A549 (cell line): ENCODE measurements at regions not wholly inside any gene's neighbourhood (a gene's known extent, or its start where the extent isn't known, plus 50 kb on each side); places are given as distances from the start of the nearest gene placed in this dataset.

Source experiments
- CEBPB ChIP-seq, 2 experiments: fragments of >200 bp in 1 of 2; sonication (Bioruptor Twin) in 1 of 2; formaldehyde crosslinking in 1 of 2; IDR thresholded peaks; 2 replicates each; pipeline ENCODE4 v1.6.1; 2012 to 2016
- CTCF ChIP-seq: fragments of >200 bp; sonication (Bioruptor Twin); formaldehyde crosslinking; IDR thresholded peaks from 3 replicates; pipeline ENCODE4 v1.5.1; 2016
- EP300 ChIP-seq, 2 experiments: fragments of >200 bp; sonication (Bioruptor Twin); formaldehyde crosslinking; IDR thresholded peaks; 2 replicates in 1 of 2; 3 replicates in 1 of 2; pipeline ENCODE4 v1.6.1; 2016 to 2017
- ESRRA ChIP-seq: fragments of 150-350 bp; IDR thresholded peaks from 2 replicates; pipeline ENCODE4 v1.6.1; 2014; ENCODE audit warnings: mild to moderate bottlenecking, low read length, borderline replicate concordance
- HMGXB4 ChIP-seq: fragments of 250-450 bp; sonication (Bioruptor Pico); IDR thresholded peaks from 2 replicates; pipeline ENCODE4 v1.5.0; 2021; ENCODE audit warnings: mild to moderate bottlenecking, moderate library complexity, borderline replicate concordance
- PBX3 ChIP-seq: IDR thresholded peaks from 2 replicates; pipeline ENCODE4 v1.6.1; 2012
- PHF8 ChIP-seq: fragments of 200-600 bp; sonication (generic); IDR thresholded peaks from 2 replicates; pipeline ENCODE4 v1.6.1; 2016; ENCODE audit warnings: low read depth, mild to moderate bottlenecking, antibody characterized with exemption, moderate library complexity, borderline replicate concordance
- SMC3 ChIP-seq: fragments of >200 bp; sonication (Bioruptor Twin); formaldehyde crosslinking; IDR thresholded peaks from 3 replicates; pipeline ENCODE4 v1.6.1; 2018; ENCODE audit warnings: inconsistent platforms
- ZFP36 ChIP-seq: fragments of 450-650 bp; IDR thresholded peaks from 2 replicates; pipeline ENCODE4 v1.6.1; 2014; ENCODE audit warnings: borderline replicate concordance; ENCODE audit not compliant: partially characterized antibody

GRCh38 chr5:154110107-154110453 lies 71.3 kb downstream of the MFAP3 start:
- TF ChIP-seq HMGXB4 (CRISPR knock-in tag) (no peak), ZFP36 (no peak), ESRRA (no peak), CTCF (no peak), PHF8 (no peak), SMC3 (no peak), CEBPB (IDR thresholded peaks at IDR 0.05) (no peak), PBX3 (no peak), EP300 (IDR thresholded peaks at IDR 0.05) (no peak)
